ENCODE measurements at regions not wholly inside any gene's neighbourhood (a gene's known extent, or its start where the extent isn't known, plus 50 kb on each side); places are given as distances from the start of the nearest gene placed in this dataset.

DNA sequence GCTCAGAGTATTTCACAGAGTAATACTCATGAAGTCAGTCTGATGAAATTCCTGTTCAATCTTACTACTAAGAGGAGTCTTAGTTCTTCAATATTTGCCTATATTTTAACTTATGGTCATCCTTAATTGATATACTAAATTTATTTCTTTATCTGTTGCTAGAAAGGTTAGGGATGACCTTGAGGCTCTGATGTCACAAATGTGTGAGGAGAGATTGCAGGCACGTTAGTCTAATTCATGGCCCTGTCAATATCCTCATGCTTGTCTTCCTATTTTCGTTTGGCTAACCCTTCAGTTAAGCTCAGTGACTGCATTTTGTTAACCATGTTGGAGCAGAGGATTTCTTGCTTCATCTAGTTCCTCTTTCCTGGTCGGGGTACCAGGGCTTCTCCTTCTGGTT lies 704.7 kb upstream of the COBL start:
- no peaks in the 10 kb centered on the region for H3K36me3 ChIP-seq
- TF ChIP-seq, protein P1, sequence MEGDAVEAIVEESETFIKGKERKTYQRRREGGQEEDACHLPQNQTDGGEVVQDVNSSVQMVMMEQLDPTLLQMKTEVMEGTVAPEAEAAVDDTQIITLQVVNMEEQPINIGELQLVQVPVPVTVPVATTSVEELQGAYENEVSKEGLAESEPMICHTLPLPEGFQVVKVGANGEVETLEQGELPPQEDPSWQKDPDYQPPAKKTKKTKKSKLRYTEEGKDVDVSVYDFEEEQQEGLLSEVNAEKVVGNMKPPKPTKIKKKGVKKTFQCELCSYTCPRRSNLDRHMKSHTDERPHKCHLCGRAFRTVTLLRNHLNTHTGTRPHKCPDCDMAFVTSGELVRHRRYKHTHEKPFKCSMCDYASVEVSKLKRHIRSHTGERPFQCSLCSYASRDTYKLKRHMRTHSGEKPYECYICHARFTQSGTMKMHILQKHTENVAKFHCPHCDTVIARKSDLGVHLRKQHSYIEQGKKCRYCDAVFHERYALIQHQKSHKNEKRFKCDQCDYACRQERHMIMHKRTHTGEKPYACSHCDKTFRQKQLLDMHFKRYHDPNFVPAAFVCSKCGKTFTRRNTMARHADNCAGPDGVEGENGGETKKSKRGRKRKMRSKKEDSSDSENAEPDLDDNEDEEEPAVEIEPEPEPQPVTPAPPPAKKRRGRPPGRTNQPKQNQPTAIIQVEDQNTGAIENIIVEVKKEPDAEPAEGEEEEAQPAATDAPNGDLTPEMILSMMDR (IDR thresholded peaks at IDR 0.05) = no peak
- ATAC-seq (ENCODE audit: insufficient number of reproducible peaks, low FRiP score, low read depth) = no peak

GRCh38 chr7:52018680-52019054 lies 702.1 kb upstream of the COBL start:
- H3K4me1 ChIP-seq (ENCODE audit: control insufficient read depth in 1 of 2, low read depth in 2 of 2) = no peaks in the 10 kb centered on the region
- no peak for DNase-seq (ENCODE audit: low spot score)
- no peaks in the 10 kb centered on the region for H3K27me3 ChIP-seq (replicated peaks; ENCODE audit: insufficient read depth)
- TF ChIP-seq, protein P1 (IDR thresholded peaks at IDR 0.05) = no peak
- ATAC-seq (ENCODE audit: insufficient number of reproducible peaks, low FRiP score, low read depth) = no peak
- no peak overlapping the region for H3K4me3 ChIP-seq
- no peaks in the 10 kb centered on the region for H3K9me3 ChIP-seq
- no peak overlapping the region for H3K27ac ChIP-seq
- no peaks in the 10 kb centered on the region for H3K36me3 ChIP-seq

More for the DNA sequence above, 704.7 kb upstream of the COBL start:
- Histone ChIP-seq H3K9me3 (no peaks in the 10 kb centered on the region), H3K27me3 (replicated peaks; ENCODE audit: insufficient read depth) (no peaks in the 10 kb centered on the region), H3K27ac (no peak overlapping the region), H3K4me3 (no peak overlapping the region), H3K4me1 (ENCODE audit: control insufficient read depth in 1 of 2, low read depth in 2 of 2) (no peaks in the 10 kb centered on the region)
- no peak for DNase-seq (ENCODE audit: low spot score)

DNA sequence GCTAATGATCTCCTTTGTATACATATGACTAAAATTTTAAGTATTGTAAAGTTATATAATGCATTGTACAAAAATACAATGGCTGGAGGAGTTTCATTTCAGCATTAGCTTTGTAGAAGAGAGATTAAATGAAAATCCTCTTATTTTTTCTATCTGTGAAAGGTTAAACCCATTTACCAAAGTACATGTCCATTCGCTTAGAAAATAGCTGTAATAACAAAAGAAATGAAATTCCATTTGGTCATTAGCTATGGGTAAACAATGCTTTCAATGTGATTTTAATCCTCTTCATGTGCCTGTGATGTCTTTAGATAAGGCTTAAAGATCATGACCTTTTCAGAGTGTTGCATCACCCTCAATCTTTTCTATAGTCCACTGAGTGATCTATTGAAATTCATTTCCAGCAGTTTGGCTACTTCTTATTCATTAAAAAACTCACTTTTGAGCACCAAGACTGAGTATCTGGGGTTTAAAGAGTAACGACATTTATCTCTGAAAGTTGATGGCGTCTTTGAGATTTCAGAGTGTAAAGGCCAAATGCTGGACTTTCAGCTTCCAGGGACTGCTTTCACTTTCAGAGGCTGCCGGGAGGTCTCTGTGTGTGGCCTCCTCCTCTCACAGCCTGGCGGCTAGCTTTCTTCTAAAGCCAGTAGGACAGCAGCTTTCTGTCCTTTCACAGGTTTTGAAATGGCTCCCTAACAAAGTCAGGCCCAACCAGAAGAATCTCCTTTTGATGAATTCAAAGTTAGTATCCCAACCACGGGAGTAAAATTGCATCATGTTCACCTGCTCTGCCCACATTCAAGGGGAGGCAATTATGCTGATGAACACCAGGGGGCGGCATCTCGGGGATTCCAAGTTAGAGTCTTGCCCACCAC lies 701.4 kb upstream of the COBL start:
- H3K27ac ChIP-seq = no peak overlapping the region
- H3K27me3 ChIP-seq (replicated peaks; ENCODE audit: insufficient read depth) = no peaks in the 10 kb centered on the region
- ATAC-seq (ENCODE audit: insufficient number of reproducible peaks, low FRiP score, low read depth) (no peak), DNase-seq (ENCODE audit: low spot score) (no peak)
- H3K4me3 ChIP-seq = no peak overlapping the region
- no peaks in the 10 kb centered on the region for H3K4me1 ChIP-seq (ENCODE audit: control insufficient read depth in 1 of 2, low read depth in 2 of 2)
- TF ChIP-seq, protein P1 (IDR thresholded peaks at IDR 0.05) = no peak
- no peaks in the 10 kb centered on the region for H3K9me3 ChIP-seq
- no peaks in the 10 kb centered on the region for H3K36me3 ChIP-seq

GRCh38 chr7:52009181-52009580 lies 692.6 kb upstream of the COBL start:
- ATAC-seq (ENCODE audit: insufficient number of reproducible peaks, low FRiP score, low read depth) = no peak
- H3K36me3 ChIP-seq = no peaks in the 10 kb centered on the region

GRCh38 chr7:52006674-52007073 lies 690.1 kb upstream of the COBL start:
- TF ChIP-seq, protein P1 (IDR thresholded peaks at IDR 0.05) = no peak
- Histone ChIP-seq H3K4me1 (ENCODE audit: control insufficient read depth in 1 of 2, low read depth in 2 of 2) (no peaks in the 10 kb centered on the region), H3K27me3 (replicated peaks; ENCODE audit: insufficient read depth) (no peaks in the 10 kb centered on the region), H3K36me3 (no peaks in the 10 kb centered on the region), H3K27ac (no peak overlapping the region), H3K9me3 (no peaks in the 10 kb centered on the region), H3K4me3 (no peak overlapping the region)
- ATAC-seq (ENCODE audit: insufficient number of reproducible peaks, low FRiP score, low read depth) = no peak
- no peak for DNase-seq (ENCODE audit: low spot score)

More at GRCh38 chr7:52009181-52009580, 692.6 kb upstream of the COBL start:
- Histone ChIP-seq H3K4me1 (ENCODE audit: control insufficient read depth in 1 of 2, low read depth in 2 of 2) (no peaks in the 10 kb centered on the region), H3K27me3 (replicated peaks; ENCODE audit: insufficient read depth) (no peaks in the 10 kb centered on the region), H3K9me3 (no peaks in the 10 kb centered on the region), H3K4me3 (no peak overlapping the region), H3K27ac (no peak overlapping the region)
- TF ChIP-seq, protein P1 (IDR thresholded peaks at IDR 0.05) = no peak
- no peak for DNase-seq (ENCODE audit: low spot score)
